HEK293T (cell line): ENCODE measurements at regions not wholly inside any gene's neighbourhood (a gene's known extent, or its start where the extent isn't known, plus 50 kb on each side); places are given as distances from the start of the nearest gene placed in this dataset.

Experiments used
- FOXA1 ChIP-seq: fragments of 450-650 bp; IDR thresholded peaks from 2 replicates; pipeline ENCODE4 v1.6.1; 2016; ENCODE audit warnings: mild to moderate bottlenecking
- FOXK2 ChIP-seq: fragments of 450-650 bp; IDR thresholded peaks from 2 replicates; pipeline ENCODE4 v1.6.1; 2016; ENCODE audit warnings: mild to moderate bottlenecking
- FOXM1 ChIP-seq: fragments of 450-650 bp; IDR thresholded peaks from 2 replicates; pipeline ENCODE4 v1.6.1; 2017; ENCODE audit warnings: mild to moderate bottlenecking, borderline replicate concordance
- SP1 ChIP-seq: fragments of 450-650 bp; IDR thresholded peaks from 2 replicates; pipeline ENCODE4 v1.6.1; 2017
- ZNF384 ChIP-seq: fragments of 450-650 bp; IDR thresholded peaks from 2 replicates; pipeline ENCODE4 v1.6.1; 2016

DNA sequence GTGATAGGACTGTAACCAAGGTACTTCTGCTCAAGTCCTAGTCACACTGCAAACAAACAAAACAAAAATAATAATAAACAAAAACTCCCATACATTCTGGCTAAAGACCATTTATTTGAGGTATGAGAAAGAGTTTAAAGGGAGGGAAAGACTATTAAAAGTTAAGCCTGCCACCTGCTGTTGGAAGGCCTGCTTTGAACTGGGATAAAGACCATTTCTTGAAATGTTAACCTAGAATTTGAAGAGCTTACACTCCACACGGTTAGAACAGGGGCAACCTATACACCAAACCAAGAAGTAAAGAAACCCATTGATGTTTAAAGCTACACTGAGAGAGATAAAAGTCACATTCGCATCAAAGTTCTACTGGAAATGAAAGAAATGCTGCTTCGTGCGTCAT, 548.7 kb upstream of the DIPK2B start:
- TF ChIP-seq FOXK2 (no peak), FOXM1 (no peak), FOXA1 (no peak), SP1 (no peak), ZNF384 (no peak)
